PFSK-1 (cell line): ENCODE measurements at regions not wholly inside any gene's neighbourhood (a gene's known extent, or its start where the extent isn't known, plus 50 kb on each side); places are given as distances from the start of the nearest gene placed in this dataset.

Source experiments
- FOXP2 ChIP-seq: optimal IDR thresholded peaks from 2 replicates; pipeline ENCODE3; 2011; ENCODE audit warnings: borderline replicate concordance, control low read depth, inconsistent platforms; ENCODE audit not compliant: insufficient read depth; ENCODE audit errors: extremely low read length, extremely low read depth
- POLR2AphosphoS5 ChIP-seq: IDR thresholded peaks from 2 replicates; pipeline ENCODE4 v1.6.1; 2012; ENCODE audit warnings: low read depth, mild to moderate bottlenecking, control low read depth, low read length, moderate library complexity
- REST ChIP-seq, 2 experiments: IDR thresholded peaks; 2 replicates each; pipeline versions ENCODE4 v1.6.1 to v1.8.0; 2011 to 2012; ENCODE audit warnings: low read depth in 2 of 2, low read length in 2 of 2, control low read depth in 1 of 2, inconsistent platforms in 1 of 2, mild to moderate bottlenecking in 1 of 2, moderate library complexity in 1 of 2; ENCODE audit not compliant: insufficient read depth in 1 of 2
- SIN3A ChIP-seq: IDR thresholded peaks from 2 replicates; pipeline ENCODE4 v1.6.1; 2012; ENCODE audit warnings: mild to moderate bottlenecking, low read length, moderate library complexity, borderline replicate concordance; ENCODE audit not compliant: insufficient read depth
- TAF1 ChIP-seq: IDR thresholded peaks from 2 replicates; pipeline ENCODE4 v1.6.1; 2012; ENCODE audit warnings: low read length, control low read depth, borderline replicate concordance; ENCODE audit not compliant: insufficient read depth

GRCh38 chr13:37495046-37495445 lies 103.5 kb downstream of the POSTN start:
- TF ChIP-seq FOXP2 (no peak), TAF1 (no peak), SIN3A (no peak), POLR2AphosphoS5 (no peak), REST (IDR thresholded peaks at IDR 0.05; ENCODE audit: insufficient read depth in 1 of 2, low read depth in 2 of 2, low read length in 2 of 2) (no peak)

GRCh38 chr13:37493775-37494174 lies 104.8 kb downstream of the POSTN start:
- TF ChIP-seq SIN3A (no peak), FOXP2 (no peak), TAF1 (no peak), POLR2AphosphoS5 (no peak), REST (IDR thresholded peaks at IDR 0.05; ENCODE audit: insufficient read depth in 1 of 2, low read depth in 2 of 2, low read length in 2 of 2) (no peak)

GRCh38 chr13:37492741-37493514 lies 105.6 kb downstream of the POSTN start:
- TF ChIP-seq SIN3A = no peak

GRCh38 chr13:37492075-37492474 lies 106.5 kb downstream of the POSTN start:
- TF ChIP-seq TAF1 = no peak
- no peak for TF ChIP-seq REST (IDR thresholded peaks at IDR 0.05; ENCODE audit: insufficient read depth in 1 of 2, low read depth in 2 of 2, low read length in 2 of 2)
- TF ChIP-seq SIN3A = no peak

GRCh38 chr13:37491661-37492060 lies 106.9 kb downstream of the POSTN start:
- no peak for TF ChIP-seq POLR2AphosphoS5
- no peak for TF ChIP-seq SIN3A
- TF ChIP-seq TAF1 = no peak
- no peak for TF ChIP-seq FOXP2
- no peak for TF ChIP-seq REST (IDR thresholded peaks at IDR 0.05; ENCODE audit: insufficient read depth in 1 of 2, low read depth in 2 of 2, low read length in 2 of 2)
